ENCODE measurements at regions not wholly inside any gene's neighbourhood (a gene's known extent, or its start where the extent isn't known, plus 50 kb on each side); places are given as distances from the start of the nearest gene placed in this dataset.
"Not testable (repeated sequence)": the region's sequence is repeated elsewhere in the genome, so short reads cannot be mapped to it uniquely, and the experiment has no call there.

DNA sequence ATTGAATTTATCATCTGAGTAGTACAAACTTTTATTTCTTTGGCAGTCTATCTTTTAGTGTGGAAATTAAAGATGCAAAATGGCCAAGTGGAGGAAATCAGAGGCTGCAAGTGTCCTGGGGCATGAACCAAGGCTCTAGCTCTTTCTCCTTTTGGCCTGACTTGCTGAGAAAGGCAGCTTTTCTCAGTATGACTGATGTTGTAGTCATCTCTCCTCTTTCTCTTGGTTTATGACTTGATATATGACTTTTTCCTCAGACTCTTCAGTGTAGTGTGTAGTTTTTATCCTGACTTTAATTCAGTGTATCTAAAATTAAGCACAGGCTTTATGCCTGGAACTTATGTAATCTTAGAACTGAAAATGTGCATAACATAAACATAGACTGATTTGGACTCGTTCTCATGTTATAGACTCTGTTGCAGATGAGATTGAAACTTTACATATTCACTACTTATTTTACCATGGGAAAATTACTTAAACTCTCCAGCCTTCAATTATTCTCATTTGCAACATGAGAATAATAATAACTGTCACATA lies 65.7 kb downstream of the SLITRK5 start:
- DNase-seq (ENCODE audit: low read depth), result no peak

DNA sequence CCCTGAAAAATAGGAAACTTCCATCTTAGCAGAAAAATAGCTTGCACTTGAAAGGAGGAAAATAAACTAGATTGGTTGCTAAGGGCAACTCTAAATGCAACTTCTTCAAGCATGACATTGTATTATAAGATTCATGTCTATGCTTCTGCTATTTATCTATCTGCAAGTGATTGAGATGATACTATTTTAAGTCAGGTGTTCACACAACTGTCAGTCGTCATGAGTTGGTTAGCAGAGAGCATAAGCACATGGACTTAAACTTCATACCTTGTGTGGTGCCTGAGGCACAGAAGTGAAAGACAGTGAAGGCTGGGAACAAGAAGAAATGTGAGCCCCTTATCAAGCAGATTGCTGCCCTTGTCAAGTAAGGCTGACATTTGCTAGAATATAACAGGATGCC lies 82.9 kb downstream of the SLITRK5 start:
- no peak for DNase-seq (ENCODE audit: low read depth)

DNA sequence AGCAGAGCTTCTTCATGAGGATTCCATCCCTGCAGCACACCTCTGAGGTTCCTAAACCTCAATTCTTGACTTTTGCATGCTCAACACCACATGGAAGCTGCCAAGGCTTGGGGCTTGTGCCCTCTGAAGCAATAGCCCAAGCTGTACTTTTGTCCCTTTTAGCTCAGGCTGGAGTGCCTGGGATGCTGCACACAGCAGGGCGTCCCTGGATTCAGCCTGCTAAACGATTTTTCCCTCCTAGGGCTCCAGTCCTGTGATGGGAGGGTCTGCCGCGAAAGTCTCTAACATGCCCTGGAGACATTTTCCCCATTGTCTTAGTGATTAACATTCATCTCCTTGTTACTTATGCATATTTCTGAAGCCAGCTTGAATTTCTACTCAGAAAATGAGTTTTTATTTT lies 98.3 kb downstream of the SLITRK5 start:
- no peak for DNase-seq (ENCODE audit: low read depth)

DNA sequence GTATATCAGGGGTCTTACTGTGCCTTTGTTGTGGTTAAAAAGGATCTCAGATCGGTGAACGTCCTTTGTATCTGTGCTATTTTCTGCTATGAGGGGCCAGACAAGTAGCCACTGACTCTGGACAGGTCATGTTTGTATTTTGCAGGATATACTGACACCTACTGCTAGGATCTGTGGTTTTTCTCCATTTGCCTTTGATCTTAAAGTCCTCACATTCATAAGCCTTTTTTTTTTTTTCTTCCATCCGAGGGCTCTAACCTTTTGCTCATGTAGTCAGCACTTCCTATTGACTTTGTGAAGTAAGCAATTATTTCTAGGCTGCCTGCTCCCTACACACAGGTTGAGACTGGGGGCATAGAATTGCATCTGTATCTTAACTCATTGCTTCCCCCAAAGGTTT lies 106.2 kb downstream of the SLITRK5 start:
- DNase-seq (ENCODE audit: low read depth), result no peak

DNA sequence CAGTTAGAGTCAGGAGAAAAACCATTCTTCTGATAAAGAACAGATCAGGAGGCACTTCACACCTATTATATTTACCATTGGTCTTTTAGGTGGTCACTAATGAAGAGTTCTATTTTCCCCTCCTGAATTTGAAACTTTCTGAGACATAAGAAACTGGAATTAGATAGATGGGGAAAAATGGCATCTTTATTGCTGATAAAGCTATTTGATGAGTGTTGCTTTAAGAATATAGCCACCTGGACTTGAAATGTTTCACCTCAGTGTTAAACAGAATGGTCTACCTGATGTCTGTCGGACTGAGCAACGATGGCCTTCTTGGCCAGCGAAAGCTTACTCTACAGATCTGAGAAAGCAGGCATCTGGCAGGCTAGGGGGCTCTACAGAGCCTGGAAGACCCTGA lies 107.0 kb downstream of the SLITRK5 start:
- DNase-seq (ENCODE audit: low read depth), result no peak

DNA sequence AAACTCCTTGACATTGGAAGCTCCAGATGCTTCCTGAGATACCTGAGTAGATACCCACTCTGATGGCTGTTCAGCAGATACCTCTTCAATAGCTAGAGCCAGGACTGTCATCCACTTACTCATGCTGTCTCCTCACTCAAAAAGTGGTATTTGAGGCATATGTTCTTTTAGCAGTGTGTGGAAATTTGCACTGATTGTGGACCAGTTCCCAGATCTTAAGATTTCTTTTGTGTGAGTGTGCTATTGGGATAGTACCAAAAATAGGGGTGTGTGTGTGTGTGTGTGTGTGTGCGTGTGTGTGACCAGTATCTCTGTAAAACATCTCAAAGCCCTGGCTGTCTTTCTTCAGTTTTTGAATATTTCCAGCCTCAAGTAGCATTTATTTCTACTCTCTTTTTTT lies 108.3 kb downstream of the SLITRK5 start:
- no peak for DNase-seq (ENCODE audit: low read depth)

DNA sequence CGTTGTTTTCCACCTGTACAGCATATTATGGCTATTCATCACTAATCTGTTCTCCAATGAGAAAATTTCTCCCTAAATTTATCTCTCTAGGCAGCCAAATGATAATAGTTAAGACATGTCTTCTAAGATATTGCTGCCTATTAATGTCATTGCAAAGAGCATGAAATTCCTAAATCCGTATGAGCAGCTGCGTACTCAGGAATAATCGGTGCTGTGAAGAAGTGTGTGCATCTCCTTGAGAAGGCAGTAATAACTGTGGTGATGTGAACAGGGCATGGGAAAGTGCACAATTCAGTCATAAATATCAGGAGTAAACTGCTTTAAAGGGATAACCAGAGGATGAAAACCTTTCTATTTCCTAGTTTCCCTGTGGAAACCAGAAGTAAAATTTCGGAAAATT lies 112.2 kb downstream of the SLITRK5 start:
- DNase-seq (ENCODE audit: low read depth), result no peak

DNA sequence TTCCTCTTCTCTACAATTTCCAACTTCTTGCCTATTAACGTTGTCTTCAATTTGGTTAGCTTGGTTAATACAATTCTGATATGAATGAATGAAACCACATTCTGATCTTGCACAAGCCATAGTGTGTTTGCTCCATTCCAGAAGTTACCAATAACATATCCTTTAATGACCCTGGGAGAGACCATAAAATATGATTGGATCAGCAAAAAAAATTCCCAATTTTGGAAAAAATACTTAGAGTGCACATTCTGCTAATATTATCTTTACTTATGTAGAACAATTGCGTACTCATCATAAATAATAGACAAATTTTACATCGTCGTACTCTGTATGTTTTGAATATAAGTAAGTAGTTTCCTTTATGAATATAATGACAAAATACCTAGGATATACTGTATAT lies 117.2 kb downstream of the SLITRK5 start:
- DNase-seq (ENCODE audit: low read depth), result no peak

DNA sequence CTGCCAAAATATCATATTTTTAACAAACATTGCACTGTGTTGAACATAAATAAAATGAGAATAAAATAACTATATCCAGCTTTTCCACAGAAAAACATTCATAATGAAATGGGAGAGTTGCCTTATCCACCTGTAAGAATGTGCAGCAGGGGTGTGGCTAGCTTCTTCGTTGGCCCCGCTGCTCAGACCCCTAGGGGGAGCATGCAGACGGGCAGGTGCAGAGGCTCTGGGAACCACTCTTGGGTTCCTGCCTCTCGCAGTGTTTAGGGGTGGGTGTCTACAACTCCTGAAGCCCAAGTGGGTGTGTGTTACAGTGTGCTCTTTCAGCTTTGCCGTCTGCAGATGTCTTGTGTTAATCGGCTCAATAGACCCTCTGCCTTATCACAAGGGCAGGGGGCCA lies 121.7 kb downstream of the SLITRK5 start:
- no peak for DNase-seq (ENCODE audit: low read depth)

DNA sequence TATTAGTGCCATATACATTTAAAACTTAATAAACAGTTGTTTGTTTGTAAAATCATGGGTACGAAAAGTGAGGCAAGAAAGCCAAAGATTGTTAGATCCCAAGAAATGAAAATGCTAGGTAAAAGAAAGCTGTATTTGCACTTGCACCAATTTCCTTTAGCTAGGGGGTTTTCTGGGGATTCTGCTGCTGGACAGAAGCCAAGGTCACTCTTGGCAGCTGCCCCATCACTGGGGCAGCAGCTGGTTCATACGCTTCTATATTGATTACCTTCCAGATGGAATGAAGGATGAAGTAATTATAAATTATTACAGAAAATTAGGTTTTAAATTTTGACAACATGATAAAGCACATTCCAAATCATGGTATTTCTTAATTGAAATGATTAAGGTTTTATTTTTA lies 127.4 kb downstream of the SLITRK5 start:
- no peak for DNase-seq (ENCODE audit: low read depth)

DNA sequence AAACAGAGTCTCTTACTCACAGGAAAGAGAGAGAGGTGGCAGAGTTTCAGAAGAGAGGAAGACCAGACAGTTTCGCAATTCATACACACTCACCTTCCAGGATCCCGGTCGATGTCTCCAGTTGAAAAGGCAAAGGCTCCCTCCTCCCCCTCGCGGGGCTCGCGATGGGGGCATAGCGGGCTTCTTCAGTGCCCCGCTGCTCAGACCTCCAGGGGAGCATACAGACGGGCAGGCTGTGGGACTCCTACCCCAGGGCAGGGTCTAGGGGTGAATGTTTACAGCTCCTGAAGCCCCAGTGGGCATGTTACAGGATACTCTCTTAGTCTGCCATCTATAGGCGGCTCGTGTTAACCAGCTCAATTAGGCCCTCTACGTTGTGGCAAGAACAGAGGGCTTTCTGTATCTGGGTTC lies 139.2 kb downstream of the SLITRK5 start:
- no peak for DNase-seq (ENCODE audit: low read depth)

DNA sequence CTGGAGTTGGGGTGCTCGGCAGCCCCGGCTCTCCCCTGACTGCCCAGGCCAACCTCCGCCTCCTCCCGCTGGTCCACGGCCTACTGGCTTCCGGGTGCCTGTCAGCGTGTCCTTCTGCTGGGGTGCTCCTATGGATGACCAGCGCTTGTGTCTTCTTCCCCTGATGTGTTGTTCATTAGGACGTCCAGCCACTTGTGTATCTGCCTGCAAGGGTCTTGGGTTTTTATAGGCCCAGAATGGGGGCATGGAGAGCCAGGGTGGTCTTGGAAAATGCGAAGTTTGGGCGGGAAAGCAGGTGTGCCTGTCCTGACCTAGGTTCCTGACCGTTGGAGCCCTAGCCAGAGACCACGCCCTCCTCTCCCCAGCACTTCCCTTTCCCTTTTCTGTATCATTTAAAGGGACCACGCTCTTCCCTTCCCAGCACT lies 139.8 kb downstream of the SLITRK5 start:
- DNase-seq (ENCODE audit: low read depth), result no peak

DNA sequence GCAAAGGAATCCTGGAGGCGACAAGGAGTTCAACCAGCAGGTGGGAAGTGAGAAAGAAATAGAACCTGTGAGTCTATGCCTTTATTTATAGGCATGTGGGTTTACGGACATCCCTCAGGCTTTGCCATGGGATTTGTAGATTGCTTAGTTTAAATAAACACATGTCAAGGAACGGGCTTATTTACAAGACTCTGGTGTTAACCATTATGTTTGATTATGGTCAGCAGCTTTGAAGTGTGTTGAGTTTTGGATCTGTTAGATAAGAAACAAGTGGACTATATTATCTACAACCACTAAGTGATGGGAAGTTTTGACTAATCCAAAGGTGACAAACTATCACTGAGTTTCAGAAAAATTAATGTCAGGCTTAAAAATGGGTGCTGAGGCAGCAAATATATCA lies 143.2 kb downstream of the SLITRK5 start:
- DNase-seq (ENCODE audit: low read depth), result no peak

DNA sequence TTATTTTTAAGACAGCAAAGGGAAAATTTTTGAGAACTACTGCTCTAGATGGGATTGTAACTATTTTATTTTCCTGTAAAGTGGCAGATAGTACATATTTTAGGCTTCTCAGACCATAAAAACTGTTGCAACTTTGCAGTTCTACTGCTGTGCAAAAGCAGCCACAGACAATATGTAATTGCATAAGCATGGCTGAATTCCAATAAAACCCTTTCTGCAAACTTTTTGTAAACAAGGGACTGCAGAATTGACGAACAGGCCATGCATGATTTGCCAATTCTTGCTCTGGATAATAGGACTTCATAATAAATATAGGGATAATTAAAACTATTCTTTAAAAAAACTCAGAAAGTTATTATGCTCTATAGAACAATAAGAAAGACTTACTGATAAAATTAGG lies 149.1 kb downstream of the SLITRK5 start:
- no peak for DNase-seq (ENCODE audit: low read depth)

DNA sequence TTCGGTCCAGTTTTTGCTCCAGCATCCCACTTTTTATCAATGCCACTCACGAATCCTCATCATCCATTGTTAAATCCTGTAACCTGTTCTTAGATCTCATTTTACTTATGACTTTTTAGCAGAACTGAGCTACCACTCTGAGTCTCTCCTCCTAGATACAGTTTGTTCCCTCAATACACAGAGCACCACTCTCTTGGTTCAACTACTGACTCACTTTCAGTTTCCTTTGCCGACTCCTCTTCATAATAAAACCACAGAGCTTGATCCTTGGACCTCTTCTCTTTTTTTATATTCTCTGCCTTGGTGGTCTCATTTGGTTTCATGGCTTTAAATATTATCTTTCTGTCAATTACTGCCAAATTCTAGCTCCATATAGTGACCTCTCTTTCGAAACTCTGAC lies 150.3 kb downstream of the SLITRK5 start:
- no peak for DNase-seq (ENCODE audit: low read depth)

DNA sequence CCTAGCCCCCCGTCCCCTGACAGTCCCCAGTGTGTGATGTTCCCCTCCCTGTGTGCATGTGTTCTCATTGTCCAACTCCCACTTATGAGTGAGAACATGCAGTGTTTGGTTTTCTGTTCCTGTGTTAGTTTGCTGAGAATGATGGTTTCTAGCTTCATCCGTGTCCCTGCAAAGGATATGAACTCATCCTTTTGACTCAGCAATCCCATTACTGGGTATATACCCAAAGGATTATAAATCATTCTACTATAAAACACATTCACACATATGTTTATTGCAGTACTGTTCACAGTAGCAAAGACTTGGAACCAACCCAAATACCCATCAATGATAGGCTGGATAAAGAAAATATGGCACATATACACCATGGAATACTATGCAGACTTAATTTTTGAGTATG lies 155.1 kb downstream of the SLITRK5 start:
- not testable (repeated sequence) for DNase-seq (ENCODE audit: low read depth)

DNA sequence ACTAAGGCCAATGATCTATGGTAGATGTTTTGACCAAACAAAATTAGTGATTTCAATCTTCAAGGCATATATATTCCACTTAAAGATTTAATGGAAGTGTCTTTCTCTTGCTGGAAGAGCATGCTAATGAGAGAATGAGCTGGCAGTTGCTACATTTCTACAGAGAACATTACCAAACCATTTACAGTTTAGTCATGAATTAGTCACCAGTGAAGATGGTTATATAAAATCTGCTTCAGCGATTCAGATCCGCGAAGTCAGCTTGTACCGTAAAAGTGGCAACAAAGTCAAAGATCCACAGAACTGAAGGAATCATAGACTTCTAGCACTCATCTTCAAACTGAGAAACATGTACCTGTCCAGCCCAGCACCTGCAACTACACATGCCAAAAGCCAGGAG lies 156.3 kb downstream of the SLITRK5 start:
- no peak for DNase-seq (ENCODE audit: low read depth)

DNA sequence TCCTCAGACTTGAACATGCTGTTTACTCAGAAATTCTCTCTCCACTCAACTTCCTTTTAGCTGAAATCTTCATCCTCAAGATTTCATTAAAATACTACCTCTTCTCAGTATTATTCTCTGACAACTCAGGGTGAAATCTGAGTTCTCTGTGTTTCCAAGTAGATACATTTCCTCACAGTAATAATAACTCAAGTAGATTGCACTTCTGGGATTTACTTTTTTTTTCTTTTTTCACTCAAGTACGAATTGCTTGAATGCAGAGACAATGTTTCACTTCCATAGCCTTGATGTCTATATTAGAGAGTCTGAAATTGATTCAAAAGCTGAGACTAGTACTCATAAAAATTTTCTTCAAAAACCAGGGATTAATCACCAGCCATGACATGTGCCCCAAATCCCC lies 166.4 kb downstream of the SLITRK5 start:
- no peak for DNase-seq (ENCODE audit: low read depth)

DNA sequence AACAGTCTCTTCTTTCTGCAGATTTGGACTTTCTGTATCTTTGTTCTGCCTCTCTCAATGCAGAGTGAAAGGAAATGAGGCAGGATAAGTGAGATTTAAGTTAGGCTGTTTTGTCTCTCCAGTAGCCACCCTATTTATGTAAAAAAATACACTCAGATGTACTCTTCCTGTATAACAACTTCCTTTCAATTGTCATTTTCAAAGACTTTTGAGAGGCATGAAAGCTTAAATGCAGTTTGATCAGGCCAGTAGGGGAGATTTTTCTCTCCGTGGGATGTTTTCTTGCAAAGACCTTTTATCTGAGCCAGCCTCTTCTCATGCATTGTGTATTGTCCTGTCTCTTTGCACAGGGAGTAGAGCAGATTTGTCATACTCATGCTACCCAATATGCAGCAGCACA lies 166.8 kb downstream of the SLITRK5 start:
- DNase-seq (ENCODE audit: low read depth), result no peak

DNA sequence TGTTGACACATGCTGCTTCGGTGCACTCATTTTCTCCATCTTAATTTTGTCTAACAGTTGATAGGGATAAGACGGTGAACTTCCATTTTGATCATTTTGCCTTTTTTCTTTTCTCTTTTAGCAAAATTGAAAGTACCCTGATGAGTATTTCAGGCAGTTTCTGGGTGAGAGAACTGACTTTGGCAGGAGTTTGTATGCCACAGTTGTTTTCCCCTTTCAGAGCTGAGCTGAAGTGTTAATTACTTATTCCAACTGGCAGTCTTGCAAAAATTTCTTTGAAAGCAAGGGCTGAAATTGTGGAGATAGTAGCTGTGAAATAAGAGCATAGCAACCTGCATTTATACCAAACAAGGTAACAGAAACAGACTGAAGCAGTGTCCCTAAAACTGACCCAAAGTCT lies 180.2 kb downstream of the SLITRK5 start:
- DNase-seq (ENCODE audit: low read depth), result no peak

DNA sequence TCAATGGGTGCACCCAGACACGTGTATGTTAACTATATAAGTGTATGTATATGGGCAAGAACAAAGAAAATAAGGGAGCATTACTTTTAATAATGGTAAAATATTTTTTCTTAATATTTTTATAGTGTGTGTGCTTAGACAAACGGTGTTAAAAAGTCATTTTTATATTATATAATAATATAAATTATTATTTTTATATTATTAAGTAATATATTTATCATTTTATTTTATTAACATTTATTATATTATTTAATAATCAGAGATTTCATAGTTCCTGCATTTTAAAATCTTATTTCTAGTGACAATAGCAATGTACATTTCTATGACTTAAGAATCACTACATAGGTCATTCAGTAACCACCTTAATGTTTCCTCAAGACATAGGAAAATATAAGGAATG lies 184.4 kb downstream of the SLITRK5 start:
- no peak for DNase-seq (ENCODE audit: low read depth)

DNA sequence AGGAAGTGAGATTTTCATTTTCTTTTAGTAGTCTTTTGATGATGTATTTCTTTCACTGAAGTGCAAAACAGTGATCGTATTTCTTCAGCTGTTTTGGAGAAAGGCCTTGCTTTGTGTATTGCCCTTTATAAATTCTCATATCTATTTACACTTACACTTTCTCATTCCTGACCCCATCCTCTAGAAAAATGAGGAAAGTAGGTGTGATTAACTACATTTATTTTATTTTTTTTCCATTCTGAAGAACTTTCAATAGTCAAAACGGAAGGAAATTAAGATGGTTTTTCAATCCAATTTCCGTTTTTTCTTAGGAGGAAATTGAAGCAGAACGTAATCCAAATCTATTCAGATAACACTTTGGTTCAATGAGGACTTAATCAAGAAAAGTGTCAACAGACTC lies 188.1 kb downstream of the SLITRK5 start:
- no peak for DNase-seq (ENCODE audit: low read depth)

DNA sequence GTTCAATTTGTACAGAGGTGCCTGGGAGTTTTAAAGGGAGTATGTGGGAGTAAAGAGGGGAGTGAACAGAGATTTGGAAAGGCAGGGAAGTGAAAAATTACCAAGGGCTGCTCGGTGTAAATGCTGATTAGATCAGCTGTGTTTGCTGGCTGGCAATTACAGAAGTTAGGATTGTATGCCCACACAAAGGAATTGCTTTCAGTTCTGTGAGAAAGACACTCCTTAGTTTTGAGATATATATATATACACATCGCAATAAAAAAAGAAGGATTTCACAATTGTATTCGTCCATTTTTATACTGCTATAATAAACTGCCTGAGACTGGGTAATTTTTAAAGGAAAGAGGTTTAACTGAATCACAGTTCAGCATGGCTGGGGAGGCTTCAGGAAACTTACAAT lies 196.3 kb downstream of the SLITRK5 start:
- DNase-seq (ENCODE audit: low read depth), result no peak

DNA sequence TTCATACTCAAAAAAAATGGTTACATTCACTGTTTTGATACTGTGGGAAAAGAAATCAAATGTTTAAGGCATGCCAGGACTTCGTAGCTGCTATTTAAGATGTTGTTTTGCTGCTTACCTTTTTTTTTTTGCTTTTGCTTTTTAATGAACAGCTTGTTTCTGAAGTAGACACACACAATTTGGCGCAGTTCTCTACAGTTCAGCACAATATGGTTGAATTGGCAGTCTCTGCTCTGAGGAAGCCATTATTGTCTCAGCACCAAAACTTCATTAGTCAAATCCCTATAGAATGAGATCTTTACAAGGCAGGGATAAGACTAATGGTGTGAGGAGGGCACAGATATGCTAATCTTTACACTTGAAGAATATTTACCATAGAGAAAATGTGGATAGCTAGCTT lies 197.6 kb downstream of the SLITRK5 start:
- no peak for DNase-seq (ENCODE audit: low read depth)

DNA sequence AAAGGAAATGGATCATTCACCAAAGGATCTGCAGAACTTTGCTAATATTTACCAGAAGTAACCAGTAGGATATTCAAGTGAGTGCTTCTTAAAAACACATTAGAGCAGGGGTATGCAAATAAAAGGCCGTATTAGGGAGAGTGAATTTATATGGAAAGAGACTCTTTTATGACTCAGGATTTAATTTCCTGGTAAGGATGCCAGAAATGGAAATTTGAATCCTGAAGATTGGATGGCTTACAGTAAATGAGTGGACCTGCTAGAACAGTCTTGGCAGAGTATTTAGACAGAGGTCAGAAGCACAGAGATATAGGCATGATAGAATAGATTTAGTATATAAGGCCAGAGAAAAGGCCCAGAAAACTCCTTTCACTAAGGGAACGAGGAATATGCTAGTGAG lies 201.6 kb downstream of the SLITRK5 start:
- no peak for DNase-seq (ENCODE audit: low read depth)
